ENCODE measurements at regions not wholly inside any gene's neighbourhood (a gene's known extent, or its start where the extent isn't known, plus 50 kb on each side); places are given as distances from the start of the nearest gene placed in this dataset.

DNA sequence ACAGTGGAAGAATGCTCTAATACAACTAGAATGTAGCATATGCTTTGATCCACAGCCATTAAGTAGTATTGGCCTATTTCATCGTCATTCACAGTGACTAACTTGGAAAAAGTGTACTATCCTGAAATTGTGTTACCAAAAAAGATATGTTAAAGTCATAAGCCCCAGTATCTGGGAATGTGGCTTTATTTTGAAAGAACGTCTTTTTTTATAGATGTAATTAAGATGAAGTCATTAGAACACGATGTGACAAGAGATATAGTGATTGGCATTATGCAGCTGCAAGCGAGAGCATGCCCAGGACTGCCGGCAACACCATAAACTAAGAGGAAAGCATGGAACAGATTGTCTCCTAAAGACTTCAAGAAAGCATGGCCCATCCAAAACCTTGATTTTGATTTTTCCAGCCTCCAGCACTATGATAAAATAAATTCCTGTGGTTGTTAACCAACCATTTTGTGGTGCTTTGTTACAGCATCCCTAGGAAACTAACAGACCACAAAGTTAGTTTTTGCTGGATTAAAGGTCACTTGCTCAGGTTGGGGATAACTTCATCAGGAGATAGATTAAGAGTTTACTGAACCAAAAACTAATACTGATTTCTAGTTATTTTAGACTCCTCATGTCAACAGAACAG is 870.6 kb upstream of the LRRC4C start (continued):
- TF ChIP-seq FOXA3 (CRISPR knock-in tag; IDR thresholded peaks at IDR 0.05), result no peak
- TF ChIP-seq, protein P1, sequence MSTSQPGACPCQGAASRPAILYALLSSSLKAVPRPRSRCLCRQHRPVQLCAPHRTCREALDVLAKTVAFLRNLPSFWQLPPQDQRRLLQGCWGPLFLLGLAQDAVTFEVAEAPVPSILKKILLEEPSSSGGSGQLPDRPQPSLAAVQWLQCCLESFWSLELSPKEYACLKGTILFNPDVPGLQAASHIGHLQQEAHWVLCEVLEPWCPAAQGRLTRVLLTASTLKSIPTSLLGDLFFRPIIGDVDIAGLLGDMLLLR (CRISPR knock-in tag; IDR thresholded peaks at IDR 0.05), result no peak
- no peak for TF ChIP-seq RBM22 (optimal IDR thresholded peaks at IDR 0.05; ENCODE audit: low read length)

GRCh38 chr11:42337786-42338455 is 878.5 kb upstream of the LRRC4C start:
- in situ Hi-C loops (cut with HindIII; ENCODE audit: extremely low pct_ligation_motif_present, low pct_unique_long_range_greater_than_20kb) (no loop called here), intact Hi-C loops (cut with micrococcal nuclease; ENCODE audit: unreplicated experiment) (no loop called here)
- Histone ChIP-seq H3K27me3 (ENCODE audit: control insufficient read depth in 1 of 2, insufficient read depth in 2 of 2, low read length in 2 of 2) (no peaks in the 10 kb centered on the region), H3K4me3 (replicated peaks in 1 of 3; ENCODE audit: insufficient read depth in 1 of 3, low read depth in 2 of 3, low read length in 3 of 3) (no peak overlapping the region), H3K79me2 (ENCODE audit: insufficient read depth, low read length) (no peaks in the 10 kb centered on the region), H3K36me3 (replicated peaks in 1 of 2; ENCODE audit: control insufficient read depth in 1 of 2, insufficient read depth in 2 of 2, low read length in 2 of 2) (no peaks in the 10 kb centered on the region), H3K9me3 (ENCODE audit: low read length) (peaks cover 93% of the 10 kb centered on the region), H3K4me2 (ENCODE audit: low read depth, low read length) (no peak overlapping the region), H4K20me1 (ENCODE audit: insufficient read depth, low read length) (no peaks in the 10 kb centered on the region), H3K4me1 (ENCODE audit: insufficient read depth, low read length) (no peaks in the 10 kb centered on the region), H3K27ac (ENCODE audit: extremely low read length, insufficient read depth, low read length) (no peak overlapping the region), H2AFZ (ENCODE audit: low read length) (no peak overlapping the region), H3K9ac (ENCODE audit: insufficient read depth, low read depth, low read length) (no peak overlapping the region)
- no peak for DNase-seq (ENCODE audit: low spot score)
- 24% methylated on average over 4 of the region's 4 CpGs for WGBS (ENCODE audit: low lambda C conversion rate)
- no peak for TF ChIP-seq NCOA1 (CRISPR knock-in tag; IDR thresholded peaks at IDR 0.05)
- TF ChIP-seq ZNF660 (CRISPR knock-in tag; IDR thresholded peaks at IDR 0.05; ENCODE audit: borderline replicate concordance, low read depth), result no peak
- no peak for TF ChIP-seq ZNF18 (CRISPR knock-in tag; IDR thresholded peaks at IDR 0.05; ENCODE audit: insufficient replicate concordance)
- TF ChIP-seq, protein P2, sequence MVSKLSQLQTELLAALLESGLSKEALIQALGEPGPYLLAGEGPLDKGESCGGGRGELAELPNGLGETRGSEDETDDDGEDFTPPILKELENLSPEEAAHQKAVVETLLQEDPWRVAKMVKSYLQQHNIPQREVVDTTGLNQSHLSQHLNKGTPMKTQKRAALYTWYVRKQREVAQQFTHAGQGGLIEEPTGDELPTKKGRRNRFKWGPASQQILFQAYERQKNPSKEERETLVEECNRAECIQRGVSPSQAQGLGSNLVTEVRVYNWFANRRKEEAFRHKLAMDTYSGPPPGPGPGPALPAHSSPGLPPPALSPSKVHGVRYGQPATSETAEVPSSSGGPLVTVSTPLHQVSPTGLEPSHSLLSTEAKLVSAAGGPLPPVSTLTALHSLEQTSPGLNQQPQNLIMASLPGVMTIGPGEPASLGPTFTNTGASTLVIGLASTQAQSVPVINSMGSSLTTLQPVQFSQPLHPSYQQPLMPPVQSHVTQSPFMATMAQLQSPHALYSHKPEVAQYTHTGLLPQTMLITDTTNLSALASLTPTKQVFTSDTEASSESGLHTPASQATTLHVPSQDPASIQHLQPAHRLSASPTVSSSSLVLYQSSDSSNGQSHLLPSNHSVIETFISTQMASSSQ (IDR thresholded peaks at IDR 0.05; ENCODE audit: low read depth), result no peak
- TF ChIP-seq, protein P2 (CRISPR knock-in tag; IDR thresholded peaks at IDR 0.05; ENCODE audit: borderline replicate concordance), result no peak
- TF ChIP-seq ZNF124 (CRISPR knock-in tag; IDR thresholded peaks at IDR 0.05), result no peak
- no peak for TF ChIP-seq MEF2D (CRISPR knock-in tag; IDR thresholded peaks at IDR 0.05)
- no peak for TF ChIP-seq ZNF703 (CRISPR knock-in tag; IDR thresholded peaks at IDR 0.05; ENCODE audit: borderline replicate concordance)
- no peak for TF ChIP-seq HIC2 (CRISPR knock-in tag; IDR thresholded peaks at IDR 0.05; ENCODE audit: low read depth)
- no peak for TF ChIP-seq KDM5B (CRISPR knock-in tag; IDR thresholded peaks at IDR 0.05; ENCODE audit: borderline replicate concordance)
- TF ChIP-seq ZNF282 (IDR thresholded peaks at IDR 0.05; ENCODE audit: partially characterized antibody), result no peak
- BruUV-seq (replicated peaks), result no TSS peak
- POLR2A ChIA-PET, result no interaction called here
- no peak for ATAC-seq
- no peak for FAIRE-seq
- CTCF ChIA-PET (ENCODE audit: low intra/inter-chr PET ratio, low total read pairs), result no interaction called here
